ENCODE measurements at regions not wholly inside any gene's neighbourhood (a gene's known extent, or its start where the extent isn't known, plus 50 kb on each side); places are given as distances from the start of the nearest gene placed in this dataset.

GRCh38 chrX:36626898-36627297, 381.3 kb upstream of the FAM47C start:
- Histone ChIP-seq H3K4me2 (ENCODE audit: low read length) (no peak overlapping the region), H3K27ac (ENCODE audit: low read length) (no peak overlapping the region), H3K9me3 (ENCODE audit: low read length) (no peaks in the 10 kb centered on the region), H3K9me2 (ENCODE audit: insufficient read depth, low read length) (no peaks in the 10 kb centered on the region), H3K9ac (ENCODE audit: low read length) (no peak overlapping the region), H3K79me2 (replicated peaks; ENCODE audit: insufficient read depth, low read length) (no peaks in the 10 kb centered on the region), H3F3A (ENCODE audit: insufficient read depth, low read length, poor library complexity, severe bottlenecking) (no peaks in the 10 kb centered on the region), H3K27me3 (ENCODE audit: insufficient read depth, low read depth, low read length) (no peaks in the 10 kb centered on the region), H4K20me1 (ENCODE audit: insufficient read depth) (no peaks in the 10 kb centered on the region), H3K4me3 (ENCODE audit: low read length) (no peak overlapping the region), H3K36me3 (ENCODE audit: insufficient read depth, low read length) (no peaks in the 10 kb centered on the region), H2AFZ (ENCODE audit: low read depth, low read length) (no peak overlapping the region)
- TF ChIP-seq RAD21 (conservative IDR thresholded peaks at IDR 0.05) (no peak), REST (IDR thresholded peaks at IDR 0.05; ENCODE audit: borderline replicate concordance) (no peak), EP300 (conservative IDR thresholded peaks at IDR 0.05; ENCODE audit: poor library complexity, severe bottlenecking) (no peak), TAF1 (IDR thresholded peaks at IDR 0.05; ENCODE audit: low read depth) (no peak), MXI1 (conservative IDR thresholded peaks at IDR 0.05; ENCODE audit: poor library complexity, severe bottlenecking) (no peak), POLR2AphosphoS5 (IDR thresholded peaks at IDR 0.05) (no peak), CTCF (IDR thresholded peaks at IDR 0.05; ENCODE audit: poor library complexity, severe bottlenecking) (no peak), EZH2 (IDR thresholded peaks at IDR 0.05; ENCODE audit: borderline replicate concordance, insufficient read depth, low read length, poor library complexity, severe bottlenecking) (no peak), SMC3 (conservative IDR thresholded peaks at IDR 0.05; ENCODE audit: poor library complexity) (no peak)

GRCh38 chrX:36640232-36640631, 367.9 kb upstream of the FAM47C start:
- Histone ChIP-seq H3K36me3 (ENCODE audit: insufficient read depth, low read length) (no peaks in the 10 kb centered on the region), H3K9me3 (ENCODE audit: low read length) (no peaks in the 10 kb centered on the region), H3F3A (ENCODE audit: insufficient read depth, low read length, poor library complexity, severe bottlenecking) (no peaks in the 10 kb centered on the region), H3K4me3 (ENCODE audit: low read length) (no peak overlapping the region), H3K27me3 (ENCODE audit: insufficient read depth, low read depth, low read length) (no peaks in the 10 kb centered on the region), H3K9me2 (ENCODE audit: insufficient read depth, low read length) (no peaks in the 10 kb centered on the region), H3K4me2 (ENCODE audit: low read length) (no peak overlapping the region), H2AFZ (ENCODE audit: low read depth, low read length) (no peak overlapping the region), H3K79me2 (replicated peaks; ENCODE audit: insufficient read depth, low read length) (no peaks in the 10 kb centered on the region), H3K27ac (ENCODE audit: low read length) (no peak overlapping the region), H3K9ac (ENCODE audit: low read length) (no peak overlapping the region), H4K20me1 (ENCODE audit: insufficient read depth) (no peaks in the 10 kb centered on the region)
- TF ChIP-seq CTCF (IDR thresholded peaks at IDR 0.05; ENCODE audit: poor library complexity, severe bottlenecking) (no peak), TAF1 (IDR thresholded peaks at IDR 0.05; ENCODE audit: low read depth) (no peak), REST (IDR thresholded peaks at IDR 0.05; ENCODE audit: borderline replicate concordance) (no peak), MXI1 (conservative IDR thresholded peaks at IDR 0.05; ENCODE audit: poor library complexity, severe bottlenecking) (no peak), EP300 (conservative IDR thresholded peaks at IDR 0.05; ENCODE audit: poor library complexity, severe bottlenecking) (no peak), EZH2 (IDR thresholded peaks at IDR 0.05; ENCODE audit: borderline replicate concordance, insufficient read depth, low read length, poor library complexity, severe bottlenecking) (no peak), RAD21 (conservative IDR thresholded peaks at IDR 0.05) (no peak)
